ENCODE measurements at regions not wholly inside any gene's neighbourhood (a gene's known extent, or its start where the extent isn't known, plus 50 kb on each side); places are given as distances from the start of the nearest gene placed in this dataset.

DNA sequence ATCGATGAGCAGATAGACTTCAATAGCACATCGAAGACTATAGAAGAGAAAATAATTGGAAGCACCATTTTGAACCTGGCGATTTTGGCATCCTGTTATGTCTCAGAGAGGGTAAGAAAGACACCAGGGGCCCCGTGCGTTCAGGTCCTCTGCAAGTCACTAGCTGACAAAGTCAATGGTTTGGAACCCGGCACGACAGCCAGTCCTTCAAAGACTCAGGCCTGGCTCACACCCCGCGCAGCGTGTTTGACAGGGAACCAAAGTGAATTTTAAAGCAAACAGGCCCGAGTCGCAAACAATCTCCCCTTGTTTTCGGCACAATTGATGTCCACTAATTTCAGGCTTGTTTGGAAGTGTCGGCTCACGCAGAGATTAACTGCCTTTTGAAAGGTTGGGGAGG is 716.6 kb downstream of the BRD1 start:
- DNase-seq (ENCODE audit: low spot score), result no peak

DNA sequence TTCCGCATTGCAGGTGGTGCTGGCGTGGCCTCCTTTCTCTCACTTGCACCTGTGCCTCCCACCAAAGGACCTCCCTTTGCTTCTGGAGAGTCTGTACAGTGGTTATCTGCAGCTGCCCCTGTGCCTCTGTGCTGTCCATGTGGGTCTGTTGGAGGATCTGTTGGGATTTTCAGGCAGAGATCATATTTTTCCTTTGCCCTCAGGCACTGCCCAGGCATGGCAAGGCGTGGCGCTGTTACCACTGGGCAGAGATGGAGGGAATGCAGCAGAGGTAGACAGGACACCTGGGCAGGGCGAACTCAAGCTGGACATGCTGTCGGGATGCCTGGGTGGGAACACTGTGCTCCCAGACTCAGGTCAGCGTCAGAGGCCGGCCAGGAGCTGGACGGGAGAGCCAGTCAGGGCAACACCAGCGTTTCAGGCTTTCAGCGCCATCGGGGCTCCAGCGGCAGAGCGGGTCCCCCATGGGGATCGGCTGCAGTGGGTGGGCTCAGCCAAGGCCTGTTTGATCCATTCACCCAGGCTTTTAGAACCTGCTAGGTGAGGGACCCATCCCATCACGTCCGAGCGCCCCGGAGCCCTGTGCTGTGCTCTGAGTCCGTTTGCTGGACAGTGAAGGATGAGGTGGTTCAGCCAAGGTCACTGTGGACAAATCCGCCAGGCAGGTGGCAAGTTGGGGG is 718.9 kb downstream of the BRD1 start:
- no peak for DNase-seq (ENCODE audit: low spot score)

DNA sequence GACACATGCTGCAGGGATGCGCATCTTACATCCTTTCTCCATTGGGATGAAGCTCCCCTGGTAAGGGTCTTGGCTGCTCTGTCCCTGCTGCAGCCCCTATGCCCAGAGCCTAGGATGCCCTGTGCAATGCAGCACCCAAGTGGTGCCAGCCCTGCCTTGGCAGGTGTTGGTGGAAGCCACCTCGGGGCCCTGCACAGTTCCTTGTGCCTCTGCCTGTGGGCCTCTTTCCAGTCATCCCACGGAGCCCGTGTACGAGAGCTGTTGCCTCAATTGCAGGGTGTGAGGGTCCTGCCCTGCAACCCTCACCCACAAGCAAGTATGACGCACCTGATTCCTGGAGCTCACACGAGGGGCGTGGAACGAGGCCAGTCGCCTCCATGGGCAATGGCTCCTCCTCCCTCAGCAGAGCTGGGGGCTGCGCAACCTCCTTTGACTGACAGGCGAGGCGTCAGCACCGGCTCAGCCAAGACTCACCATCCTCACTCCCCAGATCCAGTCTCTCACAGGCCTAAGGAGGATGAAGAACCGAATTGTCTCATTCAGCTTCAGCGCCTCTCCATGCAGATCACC is 719.6 kb downstream of the BRD1 start:
- DNase-seq (ENCODE audit: low spot score), result no peak

DNA sequence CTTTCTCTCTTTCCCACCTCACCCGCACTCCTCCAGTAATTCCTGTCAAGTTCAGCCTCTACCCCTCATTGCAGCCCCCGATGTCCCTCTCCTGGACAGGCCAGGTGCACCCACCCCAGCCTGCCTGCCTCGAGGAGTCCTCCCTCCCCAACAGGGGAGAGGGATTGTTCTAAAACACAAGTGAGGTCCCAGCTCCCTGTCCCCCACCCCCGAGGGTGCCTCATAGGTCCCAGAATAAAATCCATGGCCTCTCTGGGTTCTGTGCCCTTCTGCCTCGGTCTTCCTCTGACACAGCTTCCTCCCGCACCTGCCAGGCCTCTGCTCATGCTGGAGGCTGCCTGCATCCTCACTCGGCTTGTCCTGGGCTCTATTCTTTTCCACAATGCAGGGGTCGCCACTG is 720.1 kb downstream of the BRD1 start:
- no peak for DNase-seq (ENCODE audit: low spot score)

DNA sequence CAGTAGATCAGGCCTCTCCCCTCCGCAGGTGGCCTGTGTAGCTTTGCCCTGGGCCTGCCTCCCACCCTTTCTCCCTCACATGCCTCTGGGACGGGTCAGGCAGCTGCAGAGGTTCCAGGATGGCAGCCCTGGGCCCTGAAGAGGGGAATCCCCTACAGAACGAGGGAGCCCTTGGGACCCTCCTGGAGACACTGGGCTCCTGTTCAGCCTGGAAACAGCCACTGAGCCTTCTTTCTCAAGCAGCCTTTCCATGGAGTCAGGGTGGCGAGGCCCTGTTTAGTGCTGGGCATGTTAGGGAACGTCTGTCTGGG is 720.9 kb downstream of the BRD1 start:
- no peak for DNase-seq (ENCODE audit: low spot score)

DNA sequence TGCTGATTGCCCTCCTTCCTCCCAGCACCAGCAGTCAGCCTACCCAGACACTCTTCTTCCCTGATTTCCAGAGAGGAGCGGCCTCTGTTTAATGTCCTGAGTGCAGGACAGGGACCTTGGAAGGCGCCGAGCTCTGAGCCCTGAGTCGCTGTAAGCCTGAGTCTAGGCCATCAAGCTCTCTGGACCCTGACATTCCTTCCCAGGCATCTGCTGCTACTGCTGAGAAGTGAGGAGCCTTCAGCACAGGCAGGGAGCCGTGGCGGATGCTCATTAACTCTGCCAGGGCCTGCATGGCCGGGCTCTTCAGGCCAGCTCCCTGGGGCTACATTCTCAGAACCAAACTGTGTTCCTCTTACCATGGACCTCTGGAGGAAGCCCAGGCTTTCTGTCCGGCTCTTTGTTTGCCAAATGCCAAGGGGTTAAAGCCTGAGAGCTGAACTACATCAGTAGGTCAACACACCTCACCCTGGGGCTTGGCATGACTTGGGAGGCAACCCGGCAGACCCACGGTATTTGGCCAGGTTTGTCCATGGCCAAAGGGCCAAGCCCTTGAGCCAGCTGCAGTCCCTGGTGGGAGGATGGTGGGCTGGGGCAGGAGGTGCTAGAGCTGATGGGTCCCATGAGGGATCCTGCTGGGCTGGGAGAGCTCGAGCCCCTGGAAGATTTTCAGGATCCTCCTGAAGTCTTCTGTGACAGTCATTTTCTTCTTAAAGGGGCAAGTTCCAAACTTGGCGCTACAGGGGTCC is 721.4 kb downstream of the BRD1 start:
- no peak for DNase-seq (ENCODE audit: low spot score)

DNA sequence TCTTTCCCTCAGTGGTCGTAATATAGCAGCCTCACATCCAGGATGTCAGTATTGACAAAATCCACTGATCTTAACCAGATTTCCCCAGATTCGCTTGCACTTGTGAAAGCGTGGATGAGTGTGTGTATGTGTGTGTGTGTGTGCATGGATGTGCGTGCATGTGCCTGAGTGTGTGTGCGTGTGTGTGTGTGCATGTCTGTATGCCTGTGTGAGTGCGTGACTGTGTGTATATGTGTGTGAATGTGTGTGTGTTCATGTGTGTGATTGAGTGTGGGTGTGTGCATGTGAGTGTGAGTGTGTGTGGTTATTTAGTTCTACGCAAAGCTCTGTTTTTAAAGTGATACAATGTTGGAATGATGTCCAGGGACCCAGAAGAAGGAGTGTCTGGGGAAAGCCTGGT is 723.2 kb downstream of the BRD1 start:
- DNase-seq (ENCODE audit: low spot score), result no peak

DNA sequence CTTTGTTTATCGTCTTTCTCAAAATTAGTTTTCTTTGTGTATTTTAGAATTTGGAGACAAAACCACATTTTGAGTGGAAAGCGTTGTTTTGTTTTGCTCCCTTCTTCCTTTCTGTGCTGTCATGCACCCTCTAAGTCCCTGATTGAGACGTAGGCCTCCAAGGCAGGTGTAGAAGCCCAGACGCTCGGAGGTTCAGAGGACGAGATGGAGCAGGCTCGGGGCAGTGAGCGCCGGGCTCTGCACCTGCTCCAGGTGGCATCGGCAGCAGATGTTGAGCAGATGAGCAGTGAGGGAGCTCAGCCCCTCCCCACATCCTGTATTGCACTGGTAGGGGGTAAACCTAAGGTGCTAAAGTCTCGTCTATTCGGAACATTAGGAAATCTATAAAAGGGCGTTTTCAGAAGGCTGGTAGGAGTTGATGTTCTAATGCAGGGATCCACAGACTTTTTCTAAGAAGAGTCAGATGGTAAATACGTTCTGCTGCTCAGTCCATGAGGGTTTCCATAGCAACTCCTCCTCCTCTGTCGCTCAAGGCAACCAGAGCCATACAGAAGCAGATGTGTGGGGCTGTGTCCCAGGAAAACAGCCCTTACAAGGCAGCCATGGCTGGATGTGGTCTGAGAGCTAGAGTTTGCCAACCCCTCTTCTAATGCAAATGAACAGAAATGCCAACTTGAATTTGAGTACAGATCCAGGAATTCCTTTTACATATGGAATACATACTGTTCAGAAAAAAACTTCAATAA is 724.2 kb downstream of the BRD1 start:
- DNase-seq (ENCODE audit: low spot score), result no peak

DNA sequence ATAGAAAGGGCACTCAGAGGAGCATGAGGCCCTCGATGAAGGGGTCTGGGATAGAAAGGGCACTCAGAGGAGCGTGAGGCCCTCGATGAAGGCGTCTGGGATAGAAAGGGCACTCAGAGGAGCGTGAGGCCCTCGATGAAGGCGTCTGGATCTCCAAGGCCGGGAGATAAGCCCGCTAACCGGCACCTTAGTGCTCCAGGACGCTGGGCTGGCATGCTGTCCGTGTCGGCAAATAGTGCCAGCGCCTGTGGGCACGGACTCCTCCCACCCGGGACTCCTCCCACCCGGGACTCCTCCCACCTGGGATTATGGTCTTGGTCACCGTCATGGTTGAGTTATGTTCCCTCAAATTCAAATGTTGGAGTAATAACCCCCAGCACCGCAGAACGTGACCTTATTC is 725.3 kb downstream of the BRD1 start:
- no peak for DNase-seq (ENCODE audit: low spot score)

DNA sequence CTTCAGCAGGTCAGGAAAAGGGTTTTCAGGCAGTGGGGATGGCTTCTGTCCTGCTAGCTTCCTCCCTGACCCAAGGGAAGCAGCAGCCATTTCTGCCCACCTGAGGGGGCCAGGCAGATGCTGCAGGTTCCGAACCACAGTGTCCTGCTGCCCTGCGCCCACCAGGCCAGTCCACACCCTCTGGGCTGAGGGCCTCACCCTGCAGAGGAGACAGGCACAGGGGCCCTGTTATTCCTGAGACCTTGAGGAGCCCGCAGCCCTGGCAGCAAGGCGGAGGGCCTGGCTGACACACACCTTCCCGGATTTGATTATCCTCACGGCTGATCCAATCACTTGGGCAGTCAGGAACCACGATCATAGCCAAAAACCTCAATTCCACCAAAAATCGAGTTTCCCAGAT is 725.8 kb downstream of the BRD1 start:
- DNase-seq (ENCODE audit: low spot score), result no peak

DNA sequence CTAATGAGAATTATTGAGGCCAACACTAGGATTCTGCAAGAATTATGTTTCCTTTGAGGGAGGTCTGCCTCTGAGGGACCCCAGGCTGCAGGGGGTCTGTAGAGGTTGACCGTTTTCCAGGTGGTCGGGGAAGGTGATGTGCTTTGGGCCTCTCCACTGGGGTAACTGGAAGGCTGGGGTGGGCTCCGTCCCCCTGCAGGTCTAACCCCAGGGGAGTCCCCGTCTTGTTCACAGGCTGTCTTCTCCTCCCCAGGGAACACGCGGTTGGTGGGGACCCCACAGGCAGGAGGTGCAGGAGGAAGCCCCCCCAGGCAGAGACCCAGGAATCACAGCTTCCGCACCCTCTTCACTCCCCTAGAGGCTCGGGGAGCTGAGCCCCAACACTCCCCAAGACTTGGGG is 726.4 kb downstream of the BRD1 start:
- no peak for DNase-seq (ENCODE audit: low spot score)

DNA sequence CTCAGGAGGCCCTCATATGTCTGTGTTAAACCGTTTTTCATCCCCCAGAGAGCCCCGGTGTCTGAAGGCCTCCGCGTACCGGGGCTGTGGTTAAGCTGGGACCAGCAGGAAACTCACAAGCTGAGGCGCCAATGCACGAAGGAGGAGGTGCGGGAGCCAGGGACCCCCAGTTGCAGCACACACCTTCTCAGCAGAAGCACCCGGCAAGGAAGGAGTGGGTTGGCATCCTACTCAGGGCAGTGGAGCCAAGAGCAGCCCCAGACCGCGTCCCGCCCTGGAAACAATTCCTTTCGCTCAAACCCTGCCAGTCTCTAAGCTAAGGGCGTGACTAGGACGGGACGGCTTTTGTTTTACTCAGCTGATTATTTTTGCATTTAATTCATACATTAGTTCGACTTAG is 726.9 kb downstream of the BRD1 start:
- no peak for DNase-seq (ENCODE audit: low spot score)

DNA sequence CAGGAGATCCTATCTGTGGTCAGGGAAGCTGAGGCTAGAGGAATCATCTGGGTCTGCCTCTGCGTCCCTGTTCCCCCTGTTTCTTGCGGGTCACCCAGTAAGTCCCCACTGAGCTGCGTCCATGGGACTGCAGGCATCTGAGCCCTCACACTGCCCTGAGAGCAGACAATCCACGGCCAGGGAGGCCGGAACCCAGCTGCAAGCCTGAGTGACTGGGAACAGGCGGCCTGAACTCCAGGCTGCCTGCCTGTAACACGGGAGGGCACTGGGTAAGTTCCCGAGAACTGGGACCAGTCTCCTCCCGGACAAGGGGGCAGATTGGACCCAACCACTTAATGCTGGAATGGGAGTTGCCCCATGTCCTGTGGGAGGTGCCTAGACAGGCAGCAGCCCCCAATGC is 727.4 kb downstream of the BRD1 start:
- no peak for DNase-seq (ENCODE audit: low spot score)

DNA sequence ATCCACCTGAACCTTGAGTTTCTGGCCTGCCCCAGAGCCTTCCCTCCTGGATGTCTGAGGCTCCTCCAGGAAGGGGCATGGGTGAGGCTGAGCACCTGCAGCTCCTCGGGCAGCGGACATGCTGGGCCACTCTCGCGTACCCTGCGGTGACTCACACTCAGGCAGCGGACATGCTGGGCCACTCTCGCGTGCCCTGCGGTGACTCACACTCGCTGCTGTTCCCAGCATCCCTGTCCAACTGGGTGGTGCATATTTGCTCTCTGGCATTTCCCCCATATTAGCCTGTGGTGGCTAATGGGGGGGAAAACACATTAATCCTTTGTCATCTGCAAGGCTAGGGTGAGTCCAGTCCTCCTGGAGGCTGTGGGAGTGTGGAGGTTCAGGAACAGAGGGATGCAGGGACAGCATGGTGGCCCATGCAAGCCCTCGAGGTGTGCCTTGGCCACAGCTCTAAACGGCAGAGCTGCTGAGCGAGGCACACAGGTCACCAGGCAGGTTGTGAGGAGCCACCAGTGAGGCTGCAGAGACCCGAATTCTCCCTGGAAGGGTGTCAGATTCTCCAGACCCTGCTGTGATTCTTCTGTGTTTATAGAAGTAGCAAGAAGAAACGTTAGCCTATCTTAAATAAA is 728.1 kb downstream of the BRD1 start:
- no peak for DNase-seq (ENCODE audit: low spot score)

DNA sequence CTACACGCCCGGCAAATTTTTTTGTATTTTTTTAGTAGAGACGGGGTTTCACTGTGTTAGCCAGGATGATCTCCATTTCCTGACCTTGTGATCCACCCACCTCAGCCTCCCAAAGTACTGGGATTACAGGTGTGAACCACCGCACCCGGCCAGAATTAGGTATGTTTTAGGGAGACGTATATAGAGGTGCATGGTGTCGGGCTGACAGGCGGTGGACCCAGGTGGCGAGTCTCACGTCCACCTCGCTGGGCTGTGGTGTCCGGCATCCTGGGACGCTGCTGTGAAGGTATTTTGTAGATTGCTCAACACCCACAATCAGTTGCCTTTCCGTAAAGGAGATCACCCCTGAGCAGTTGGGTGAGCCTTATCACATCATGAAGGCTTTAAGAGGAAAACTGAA is 728.6 kb downstream of the BRD1 start:
- DNase-seq (ENCODE audit: low spot score), result no peak

DNA sequence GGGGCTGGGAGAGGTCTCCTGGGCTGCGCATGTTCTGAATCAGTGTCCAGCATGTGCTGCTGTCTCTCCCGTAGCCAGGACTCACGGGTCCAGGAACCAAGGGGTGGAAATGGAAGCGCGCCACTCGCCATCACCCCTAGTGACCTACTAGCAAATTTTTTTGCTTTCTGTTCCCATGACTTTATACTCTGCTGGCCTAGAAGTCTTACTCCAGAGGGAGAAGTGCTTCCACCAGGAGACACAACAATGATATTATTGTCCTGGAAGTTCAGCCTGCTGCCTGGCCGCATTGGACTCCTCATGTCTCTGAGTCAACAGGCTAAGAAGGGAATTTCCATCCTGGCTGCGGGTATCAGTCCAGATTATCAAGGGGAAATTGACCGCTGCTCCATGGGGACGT is 729.7 kb downstream of the BRD1 start:
- DNase-seq (ENCODE audit: low spot score), result no peak

DNA sequence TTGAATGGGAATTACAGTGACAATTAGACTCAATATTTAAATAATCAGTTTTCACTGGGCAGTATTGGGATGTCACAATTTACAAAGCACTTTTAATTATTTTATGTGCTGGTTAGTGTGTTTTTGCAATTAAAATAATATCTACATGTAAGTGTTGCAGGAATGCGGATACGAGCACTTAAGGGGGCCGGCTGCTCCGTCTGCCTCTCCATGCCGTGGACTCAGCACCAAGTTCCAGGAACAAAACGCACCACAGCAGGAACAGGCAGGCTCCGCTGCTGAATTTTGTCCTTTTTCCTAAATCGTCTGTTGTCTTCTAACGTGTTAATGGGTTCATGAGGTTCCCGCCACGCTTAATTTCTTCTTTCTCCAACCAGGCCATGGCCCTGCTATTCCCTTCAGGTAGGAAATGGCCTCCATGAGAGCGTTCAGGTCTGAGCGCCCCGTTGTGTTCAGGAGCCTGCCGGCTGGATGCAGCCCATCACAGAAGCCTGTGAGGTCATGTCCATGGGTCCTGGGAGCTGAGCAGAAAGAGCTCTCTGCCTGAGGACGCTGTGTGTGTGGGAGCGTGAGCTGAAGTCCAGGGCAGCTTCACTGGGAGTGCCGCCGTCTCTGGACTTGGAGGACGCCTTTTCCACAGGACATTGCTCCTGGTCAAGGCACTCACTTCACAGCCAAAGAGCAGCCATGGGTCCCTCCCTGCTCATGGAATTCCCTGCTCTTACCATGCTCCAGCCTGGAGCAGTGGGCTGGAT is 730.3 kb downstream of the BRD1 start:
- DNase-seq (ENCODE audit: low spot score), result no peak

DNA sequence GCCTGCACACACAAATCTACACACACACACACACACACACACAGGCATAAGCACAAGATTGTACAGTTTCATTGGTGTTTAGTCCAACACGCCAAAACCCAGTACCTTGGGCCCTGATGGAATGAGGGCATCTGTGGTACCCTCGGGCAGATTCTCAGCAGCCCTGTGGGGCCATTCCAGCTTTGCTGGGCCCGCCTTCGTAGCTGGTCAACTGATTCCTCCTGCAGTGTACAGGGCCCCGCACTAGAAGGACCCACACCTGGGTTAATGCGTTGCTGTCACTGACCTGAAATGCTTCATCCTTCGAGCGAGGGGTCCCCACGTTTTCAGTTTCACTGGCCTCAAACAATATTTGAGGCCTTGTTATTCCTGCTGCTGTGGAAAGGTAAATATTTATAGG is 731.2 kb downstream of the BRD1 start:
- no peak for DNase-seq (ENCODE audit: low spot score)

DNA sequence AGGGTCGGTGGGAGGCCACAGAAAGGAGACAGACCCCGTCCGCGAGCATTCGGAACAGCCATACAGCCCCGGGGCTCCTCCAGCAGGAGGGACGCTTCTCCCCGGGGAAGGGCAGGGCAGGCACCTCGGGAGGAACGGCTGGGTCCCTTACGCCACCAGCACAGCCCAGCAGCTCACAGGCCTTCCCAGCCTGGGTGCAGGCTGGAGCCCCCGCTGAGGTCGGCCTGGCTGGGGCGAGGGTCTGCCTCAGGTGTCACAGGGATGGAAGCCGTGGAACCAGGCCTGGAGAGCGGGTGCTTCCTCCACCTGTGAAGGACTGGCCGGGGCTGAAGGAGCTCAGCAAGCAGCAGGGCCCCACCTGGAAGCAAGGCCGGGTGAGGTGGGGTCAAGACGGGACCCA is 732.3 kb downstream of the BRD1 start:
- no peak for DNase-seq (ENCODE audit: low spot score)

DNA sequence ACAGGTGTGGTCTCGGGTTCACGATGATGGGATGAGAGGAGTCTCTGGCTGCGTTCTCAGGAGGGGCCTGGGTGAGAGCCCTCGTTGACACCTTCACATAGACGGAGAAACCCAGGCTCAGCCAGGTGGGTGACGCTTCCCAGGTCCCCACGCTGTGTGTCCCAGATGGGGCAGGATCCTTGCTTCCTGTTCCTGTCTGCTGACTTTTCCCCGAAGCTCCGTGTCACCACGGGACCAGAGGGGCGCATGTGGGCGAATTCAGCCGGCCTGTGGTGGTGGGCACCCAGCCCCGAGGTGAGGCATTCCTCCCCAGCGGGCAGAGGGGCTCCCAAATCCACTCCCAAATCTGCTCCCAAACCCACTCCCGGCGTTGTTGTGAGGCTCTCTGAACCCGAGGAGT is 732.8 kb downstream of the BRD1 start:
- no peak for DNase-seq (ENCODE audit: low spot score)

DNA sequence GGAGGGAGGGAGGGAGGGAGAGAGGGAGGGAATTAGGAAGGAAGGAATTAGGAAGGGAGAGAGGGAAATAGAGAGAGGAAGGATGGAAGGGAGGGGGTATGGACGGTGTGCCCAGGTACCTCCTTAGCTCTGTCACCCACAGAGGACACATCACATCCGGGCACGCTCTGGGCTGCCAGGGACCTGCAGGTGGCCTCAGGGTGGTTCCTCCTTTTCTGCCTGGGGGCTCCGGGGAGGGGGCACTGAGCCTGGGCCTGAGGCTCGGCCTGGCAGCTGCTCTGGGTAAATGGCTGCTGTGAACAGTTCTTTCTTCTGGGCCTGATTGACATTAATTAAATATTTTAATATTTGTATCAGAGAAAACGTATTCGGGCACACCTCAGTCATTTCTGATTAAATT is 733.5 kb downstream of the BRD1 start:
- no peak for DNase-seq (ENCODE audit: low spot score)

Data from AG08396 (cell line).